Left cardiac atrium (tissue), 4 donors: ENCODE measurements at regions not wholly inside any gene's neighbourhood (a gene's known extent, or its start where the extent isn't known, plus 50 kb on each side); places are given as distances from the start of the nearest gene placed in this dataset.

Source experiments
- ATAC-seq, 2 donors: fragments of 200-7000 bp; cut with Tn5 transposase; one replicate each; pipeline ENCODE4 v1.9.1; 2020; ENCODE audit warnings: mild to moderate bottlenecking in 2 of 2, moderate library complexity in 2 of 2
- DNase-seq: peaks from one replicate; pipeline ENCODE4 v3.0.0-alpha.2; 2020
- intact Hi-C, 2 donors: fragments of 100-400 bp; cut with DNase I; formaldehyde crosslinking; loops; one replicate each; pipeline versions ENCODE4 v1.14.1 to v1.15.1; 2022 to 2023
- donor health status: DM: no; HTN: yes; CAD: no.
- donor health status: DM: no; HTN: yes; CAD: no; lungs with severe emphysema.
- donor health status: DM: yes; HTN: yes; CAD: no.
- donor health status: Dilated cardiomyopathy.

DNA sequence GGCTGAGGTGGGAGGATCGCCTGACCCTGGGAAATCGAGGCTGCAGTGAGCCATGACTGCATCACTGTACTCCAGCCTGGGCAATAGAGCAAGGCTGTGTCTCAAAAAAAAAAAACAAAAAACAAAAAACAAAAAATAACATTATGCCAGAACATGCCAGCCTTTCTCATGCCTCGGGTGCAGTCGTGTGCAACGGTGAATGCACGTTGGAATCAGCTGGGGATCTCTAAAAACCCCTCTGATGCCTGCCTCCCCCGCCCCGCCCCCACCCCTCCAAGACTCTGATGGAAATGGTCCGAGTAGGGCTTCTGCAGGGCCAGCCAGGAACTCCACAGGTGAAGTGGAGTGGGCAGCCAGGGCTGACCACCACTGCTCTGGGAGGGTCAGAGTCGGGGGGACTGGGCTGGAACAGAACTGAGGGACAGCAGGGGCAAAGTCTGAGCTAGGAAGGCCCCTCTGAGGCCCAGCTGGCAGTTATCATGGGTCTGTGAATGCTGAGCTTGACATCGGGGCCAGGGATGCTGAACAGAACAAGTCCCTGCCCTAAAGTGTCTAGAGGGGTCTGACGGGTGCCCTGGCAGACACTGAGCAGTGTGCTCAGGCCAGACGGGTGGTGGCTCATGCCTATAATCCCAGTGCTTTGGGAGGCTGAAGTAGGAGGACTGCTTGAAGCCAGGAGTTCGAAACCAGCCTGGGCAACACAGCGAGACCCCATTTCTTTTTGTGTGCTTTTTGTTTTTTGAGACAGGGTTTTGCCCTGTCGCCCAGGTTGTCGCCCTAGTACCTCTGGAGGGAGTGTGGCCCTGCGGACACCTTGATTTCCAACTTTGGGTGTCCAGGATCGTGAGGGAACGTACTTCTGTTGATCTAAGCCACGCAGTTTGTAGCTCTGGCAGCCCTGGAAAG, 193.4 kb upstream of the GSE1 start:
- DNase-seq, result peak; percentile 12
- intact Hi-C loops, result loop anchor here (2.0 to 10.0 kb wide), 2 partner anchors 185 to 191 kb away; no protein-coding TSS in a partner anchor
- ATAC-seq, result no peak

DNA sequence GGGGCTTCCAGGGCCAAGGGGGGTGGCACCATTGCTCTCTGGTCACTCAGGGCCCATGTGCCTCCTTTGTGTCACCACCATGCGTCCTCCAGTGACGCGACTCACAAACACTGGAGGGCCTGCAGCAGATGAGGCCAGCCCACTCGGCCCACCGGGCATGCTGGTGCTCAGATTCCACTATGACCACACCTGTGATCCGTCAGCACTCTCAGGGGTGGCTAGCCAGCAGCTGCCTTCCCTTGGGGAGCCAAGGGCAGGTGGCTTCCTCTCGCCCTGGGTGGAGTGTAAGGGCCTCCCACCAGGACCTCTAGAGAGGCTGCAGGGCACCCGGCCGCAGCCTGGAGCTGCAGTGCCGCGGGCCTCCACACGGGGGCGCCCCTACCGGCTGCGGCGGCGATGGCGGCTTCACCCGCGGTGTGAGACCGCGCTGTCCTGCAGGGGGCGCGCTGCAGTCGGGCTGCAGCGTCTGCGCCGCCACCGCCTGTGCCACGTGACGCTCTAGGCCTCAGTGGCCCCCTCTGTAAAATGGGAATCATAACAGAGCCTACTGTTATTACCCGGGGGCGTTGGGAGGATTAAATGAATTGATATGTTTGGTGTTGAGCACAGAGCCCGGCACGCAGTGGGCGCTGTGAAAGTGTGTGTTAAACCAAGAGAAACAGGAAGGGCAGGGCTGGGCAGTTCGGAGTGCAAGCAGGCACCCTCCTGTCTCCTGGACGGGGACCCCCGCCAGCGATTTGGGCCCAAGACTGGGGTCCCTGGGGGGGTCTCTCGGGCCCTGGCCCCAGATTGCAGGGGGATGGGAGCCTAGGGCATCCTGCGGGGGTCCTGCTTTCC, 192.4 kb upstream of the GSE1 start:
- intact Hi-C loops, result loop anchor here (2.0 to 10.0 kb wide), 2 partner anchors 184 to 190 kb away; no protein-coding TSS in a partner anchor
- ATAC-seq (peak; percentile 61 to 68), DNase-seq (peak; percentile 68)

DNA sequence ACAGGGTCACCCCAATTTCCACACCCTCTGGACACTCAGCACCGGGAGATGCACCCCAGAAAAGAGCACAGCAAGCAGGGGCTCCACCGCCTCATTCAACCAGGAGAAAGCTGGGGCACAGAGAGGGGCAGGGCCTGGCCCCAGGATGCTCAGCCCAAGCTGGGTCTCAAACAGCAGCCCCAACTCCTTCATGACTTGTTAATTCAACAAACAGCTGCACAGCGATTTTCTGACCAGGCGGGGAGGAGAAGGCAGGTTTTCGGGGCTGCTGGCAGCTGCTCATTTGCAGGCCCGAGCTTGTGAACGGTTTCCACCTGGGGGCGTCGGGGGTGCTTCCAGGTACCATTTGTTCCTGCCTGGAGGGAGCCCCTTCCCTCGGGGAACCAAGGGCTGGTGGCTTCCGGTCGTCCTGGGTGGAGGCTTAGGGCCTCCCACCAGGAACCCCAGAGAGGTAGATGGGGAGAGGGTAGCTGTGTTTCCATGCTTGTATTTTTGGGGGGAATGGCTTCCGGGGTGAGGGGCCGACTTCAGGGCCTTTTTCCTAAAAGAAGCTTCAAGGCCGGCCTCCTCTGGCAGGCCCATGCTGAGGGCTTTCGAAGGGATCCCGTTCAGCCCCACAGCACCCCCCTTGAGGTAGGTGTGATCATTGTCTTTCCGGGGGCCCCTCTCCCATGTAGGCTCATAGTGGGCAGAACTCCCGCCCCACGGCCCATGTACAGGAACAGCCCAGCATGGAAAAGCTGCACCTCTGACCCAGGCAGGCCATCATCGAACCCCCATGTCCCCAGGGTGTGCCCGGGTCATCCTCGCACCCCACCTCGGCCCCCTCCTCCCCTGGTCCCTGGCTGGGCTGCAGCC, 191.6 kb upstream of the GSE1 start:
- intact Hi-C loops, result loop anchor here (2.0 to 10.0 kb wide), 2 partner anchors 183 to 189 kb away; no protein-coding TSS in a partner anchor
- DNase-seq, result peak; percentile 17
- ATAC-seq, result no peak

DNA sequence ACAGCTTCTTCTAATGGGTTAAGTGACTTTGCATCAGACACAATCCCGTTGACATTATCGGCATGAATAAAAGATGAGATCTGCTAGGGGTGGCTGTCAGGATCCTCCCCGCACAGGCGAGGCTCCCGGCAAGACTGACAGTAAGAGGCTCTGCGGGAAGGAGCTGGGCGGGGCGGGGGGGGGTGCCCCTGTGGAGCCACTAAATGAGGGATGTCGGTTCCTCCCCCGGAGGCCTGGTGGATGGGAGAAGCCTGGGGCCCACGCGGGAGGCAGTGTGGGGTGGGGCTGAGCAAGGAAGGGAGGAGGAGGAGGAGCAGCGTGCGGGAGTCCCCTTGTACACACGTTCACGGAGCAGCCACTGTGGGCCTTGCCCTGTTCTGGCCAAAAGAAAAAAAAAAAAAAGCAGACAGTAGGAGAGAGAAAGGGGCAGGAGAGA, 190.9 kb upstream of the GSE1 start:
- peak; percentile 13 for DNase-seq
- no peak for ATAC-seq
- intact Hi-C loops, result loop anchor here in 1 of 2 donors (10.0 kb wide), 1 partner anchor 183 kb away; no protein-coding TSS in a partner anchor

DNA sequence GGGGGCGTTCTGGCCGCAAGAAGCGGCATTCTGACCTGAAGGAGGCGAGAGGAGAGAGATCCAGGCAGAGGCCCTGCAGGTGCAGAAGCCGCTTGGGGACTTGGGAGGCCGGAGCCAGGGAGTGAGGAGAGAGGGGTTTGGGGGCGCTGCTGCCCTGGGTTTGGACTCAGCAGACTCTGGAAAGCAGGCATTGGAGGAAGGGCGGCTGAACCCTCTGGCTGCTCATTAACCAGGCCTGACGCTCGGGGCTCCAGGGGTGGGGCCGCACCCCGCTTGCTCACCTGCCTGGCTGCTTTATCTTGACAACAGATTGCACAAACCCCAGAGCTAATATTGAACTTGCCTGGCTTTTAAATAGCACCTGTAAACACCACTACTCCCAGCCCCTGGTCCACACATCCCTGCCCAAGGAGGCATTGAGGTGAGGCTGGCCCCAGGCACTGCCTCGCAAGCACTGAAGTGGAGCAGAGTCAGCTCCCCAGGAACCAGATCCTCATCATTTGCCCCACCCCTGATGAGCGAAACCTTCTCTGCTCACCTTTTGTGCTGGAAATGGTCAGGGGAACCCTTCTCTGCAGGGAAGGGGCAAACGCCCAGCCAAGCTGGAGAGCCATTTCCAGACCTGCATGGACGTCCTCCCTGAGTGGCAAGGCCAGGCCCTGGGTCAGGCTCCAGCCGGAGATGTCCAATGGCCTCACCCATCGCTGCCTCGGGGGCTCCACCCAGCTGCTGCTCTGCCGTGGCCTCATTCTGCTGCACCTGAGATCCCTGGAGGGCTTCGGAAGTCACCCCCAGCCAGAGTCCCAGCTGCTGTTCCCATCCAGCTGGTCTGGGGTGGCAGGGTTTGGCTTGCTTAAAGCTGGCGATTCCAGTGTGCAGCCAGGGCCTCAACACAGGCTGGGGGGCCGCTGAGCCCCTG, 190.2 kb upstream of the GSE1 start:
- ATAC-seq, result no peak
- DNase-seq, result peak; percentile 16
- intact Hi-C loops, result loop anchor here in 1 of 2 donors (10.0 kb wide), 1 partner anchor 182 kb away; no protein-coding TSS in a partner anchor

DNA sequence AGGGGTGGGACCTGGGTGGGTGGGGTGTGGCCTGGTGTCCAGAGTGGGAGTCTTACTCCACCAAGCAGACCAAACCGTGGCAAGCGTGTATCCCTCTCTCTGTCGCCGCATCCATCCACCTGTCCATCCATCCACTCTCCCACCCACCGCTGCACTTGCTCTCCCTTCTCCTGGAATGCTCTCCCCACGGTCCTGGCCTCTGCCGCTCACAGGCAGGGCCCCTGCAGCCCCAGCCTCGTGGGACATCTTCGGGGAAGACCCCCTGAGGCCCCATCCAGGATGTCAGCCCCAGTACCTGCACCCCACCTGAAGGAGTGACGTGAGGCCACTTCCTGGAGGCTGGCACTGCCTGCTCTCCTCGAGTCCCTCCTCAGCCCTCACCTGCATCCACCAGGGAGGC, 189.5 kb upstream of the GSE1 start:
- ATAC-seq (no peak), DNase-seq (peak; percentile 8)
- intact Hi-C loops, result loop anchor here in 1 of 2 donors (10.0 kb wide), 1 partner anchor 181 kb away; no protein-coding TSS in a partner anchor

DNA sequence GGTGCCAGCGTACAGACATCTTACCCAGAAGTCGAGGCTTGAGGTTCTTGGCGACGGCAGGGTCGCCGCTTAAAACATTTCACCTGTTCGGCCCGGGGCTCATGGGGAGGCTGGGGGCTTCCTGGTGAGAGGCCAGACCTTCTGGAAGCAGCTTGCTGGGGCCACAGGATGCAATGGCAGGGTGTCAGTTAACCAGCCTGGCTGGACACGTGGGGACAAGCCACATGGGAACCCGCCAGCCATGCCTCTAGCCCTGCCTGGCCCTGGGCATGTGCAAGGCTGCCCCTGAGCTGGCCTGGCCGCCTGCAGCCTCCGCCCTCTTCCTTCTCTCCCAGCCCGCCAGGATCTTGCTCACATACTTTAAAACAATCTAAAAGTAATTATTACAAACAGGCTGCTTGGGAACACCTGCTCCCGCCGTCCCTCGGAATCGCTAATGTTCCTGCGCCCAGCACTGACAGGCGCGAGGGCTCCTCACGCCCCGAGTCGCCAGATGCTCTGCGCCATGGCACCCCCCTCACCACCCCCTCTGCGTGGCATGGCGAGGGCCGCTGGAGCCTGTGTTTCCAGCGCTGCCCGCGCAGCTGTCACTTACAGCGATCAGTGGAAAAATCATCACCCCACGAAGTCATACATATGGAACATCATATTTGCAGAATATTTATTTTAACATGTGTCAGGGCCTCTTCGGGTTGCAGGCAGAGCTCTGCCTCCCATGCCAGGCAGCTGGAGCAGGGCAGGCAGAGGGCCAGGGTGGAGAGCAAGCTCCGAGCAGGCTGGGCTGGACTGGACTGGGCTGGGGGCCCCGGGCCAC, 188.7 kb upstream of the GSE1 start:
- intact Hi-C loops, result loop anchor here in 1 of 2 donors (10.0 kb wide), 1 partner anchor 180 kb away; no protein-coding TSS in a partner anchor
- ATAC-seq (no peak), DNase-seq (peak; percentile 14)

DNA sequence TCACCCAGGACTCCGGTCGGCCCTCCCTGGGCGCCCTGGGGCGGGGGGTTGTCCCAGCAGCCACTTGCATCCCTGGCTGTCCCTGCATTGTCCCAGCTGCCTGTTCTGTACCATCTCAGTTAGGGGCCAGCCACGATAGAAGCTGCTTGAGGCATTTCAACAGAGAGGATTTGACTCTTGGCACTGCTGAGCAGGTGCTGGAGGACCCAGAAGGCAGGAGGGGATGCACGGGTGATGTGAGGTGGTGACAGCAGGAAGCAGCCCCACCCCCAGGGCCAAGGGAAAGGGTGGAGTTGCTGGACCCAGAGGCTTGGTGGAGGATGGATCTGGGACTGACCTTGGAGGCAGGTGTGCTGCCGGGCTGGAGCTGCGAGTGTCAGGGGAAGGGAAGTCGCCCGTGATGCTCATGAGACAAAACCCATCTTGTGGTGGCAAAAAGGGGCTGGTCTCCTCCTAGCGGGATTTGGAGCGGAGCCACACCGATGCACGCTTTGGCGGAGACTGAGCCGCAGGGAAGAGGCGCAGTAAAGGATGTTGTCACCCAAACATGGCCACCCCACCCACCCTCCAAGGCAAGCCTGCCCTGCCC, 188.0 kb upstream of the GSE1 start:
- intact Hi-C loops, result loop anchor here in 1 of 2 donors (10.0 kb wide), 1 partner anchor 180 kb away; no protein-coding TSS in a partner anchor
- DNase-seq, result peak; percentile 13

DNA sequence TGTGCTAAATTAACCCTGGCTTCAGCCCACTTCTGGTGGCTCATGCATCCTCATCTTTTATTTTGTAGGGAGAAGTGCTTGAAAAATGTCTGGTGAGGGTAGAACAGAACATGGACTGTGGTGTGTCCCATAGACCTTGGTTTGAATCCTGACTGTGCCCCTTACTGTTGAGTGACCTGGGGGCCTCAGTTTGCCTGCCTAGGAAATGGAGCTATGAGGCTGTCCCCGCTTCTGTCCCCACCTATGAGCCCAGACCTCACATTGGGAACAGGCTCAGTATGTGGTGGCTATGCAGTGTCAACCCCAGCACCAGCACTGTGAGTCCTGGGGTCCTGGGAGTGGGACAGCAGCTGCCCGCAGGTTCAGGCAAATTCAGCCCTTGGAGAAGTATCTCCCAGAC, 186.3 kb upstream of the GSE1 start:
- intact Hi-C loops, result loop anchor here in 1 of 2 donors (10.0 kb wide), 1 partner anchor 178 kb away; no protein-coding TSS in a partner anchor
- DNase-seq (peak; percentile 3), ATAC-seq (no peak)

More for the DNA sequence above, 188.0 kb upstream of the GSE1 start:
- no peak for ATAC-seq

DNA sequence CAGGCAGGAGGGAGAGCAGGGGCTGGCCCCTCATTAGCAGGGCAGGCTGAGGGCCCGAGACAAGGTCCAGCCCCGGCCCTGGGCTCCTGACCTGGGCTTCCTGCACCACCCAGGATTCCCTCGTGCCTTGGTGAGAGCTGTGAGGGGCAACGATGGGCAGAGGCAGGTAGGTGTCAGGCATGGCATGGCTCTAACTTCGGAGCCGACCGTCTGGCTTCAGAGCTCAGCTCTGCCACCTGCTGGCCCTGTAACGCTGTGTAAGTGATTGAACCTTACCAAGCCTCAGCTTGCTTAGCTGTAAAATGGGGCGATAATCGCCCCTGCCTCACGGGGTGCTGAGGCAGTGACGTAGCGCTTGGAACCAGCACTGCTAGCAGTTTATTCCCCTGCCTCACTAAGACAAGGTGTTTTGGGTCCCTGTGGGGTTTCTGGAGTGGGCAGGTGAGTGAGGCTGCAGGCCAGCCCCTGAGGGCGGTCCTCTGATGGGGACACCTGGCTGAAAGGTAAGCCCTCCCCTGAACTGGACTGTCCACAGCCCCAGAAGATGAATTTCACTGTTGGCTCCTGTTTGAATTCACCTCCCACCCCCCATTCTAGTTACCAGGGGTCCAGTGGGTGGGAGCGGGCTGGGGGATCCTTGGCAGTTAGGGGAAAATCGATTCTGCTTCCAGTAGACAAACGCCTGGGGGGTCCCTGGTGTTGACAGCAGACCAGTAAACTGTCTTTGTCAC, 184.8 kb upstream of the GSE1 start:
- peak; percentile 48 for DNase-seq
- peak; percentile 27 to 48 for ATAC-seq
- intact Hi-C loops, result loop anchor here in 1 of 2 donors (10.0 kb wide), 1 partner anchor 176 kb away; no protein-coding TSS in a partner anchor

DNA sequence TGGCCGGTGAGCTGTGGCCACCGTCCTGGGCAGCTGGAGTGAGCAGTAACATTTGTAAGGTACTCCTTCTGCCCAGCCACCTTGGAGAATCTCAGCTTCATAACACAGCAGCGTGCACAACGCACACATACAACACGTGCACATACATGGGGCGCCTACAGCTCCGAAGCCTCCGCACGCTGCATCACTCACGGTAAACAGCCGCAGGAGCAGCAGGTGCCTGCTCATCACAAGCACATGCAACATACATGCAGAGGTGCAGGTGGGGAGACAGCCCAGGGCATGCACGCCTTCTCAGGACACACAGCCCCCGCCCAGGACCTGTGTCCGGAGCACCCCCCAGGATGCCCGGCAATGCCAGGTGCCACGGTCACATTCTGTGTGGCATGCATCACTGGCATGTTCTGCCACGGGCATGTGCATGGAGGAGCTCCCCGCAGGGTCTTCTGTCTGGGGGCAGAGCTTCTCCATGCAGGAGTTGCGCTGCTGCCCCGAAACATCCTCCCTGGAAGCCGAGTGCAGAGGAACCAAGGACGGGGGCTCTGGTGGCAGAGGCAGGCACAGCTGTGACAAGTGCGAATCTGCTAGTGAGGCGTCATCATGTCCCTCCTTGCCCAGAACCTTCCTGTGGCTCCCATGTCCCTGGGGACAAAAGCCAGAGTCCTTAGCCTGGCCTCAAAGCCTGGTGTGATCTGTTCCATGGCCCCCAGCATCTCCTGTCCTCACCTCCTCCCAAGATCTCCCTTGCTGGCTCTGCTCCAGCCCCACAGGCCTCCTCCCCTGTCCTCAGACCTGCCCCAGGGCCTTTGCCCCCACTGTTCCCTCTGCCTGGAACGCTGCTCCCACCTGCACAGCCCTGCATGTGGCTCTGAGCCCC, 184.0 kb upstream of the GSE1 start:
- ATAC-seq (no peak), DNase-seq (peak; percentile 13)
- intact Hi-C loops, result loop anchor here in 1 of 2 donors (10.0 kb wide), 1 partner anchor 176 kb away; no protein-coding TSS in a partner anchor

DNA sequence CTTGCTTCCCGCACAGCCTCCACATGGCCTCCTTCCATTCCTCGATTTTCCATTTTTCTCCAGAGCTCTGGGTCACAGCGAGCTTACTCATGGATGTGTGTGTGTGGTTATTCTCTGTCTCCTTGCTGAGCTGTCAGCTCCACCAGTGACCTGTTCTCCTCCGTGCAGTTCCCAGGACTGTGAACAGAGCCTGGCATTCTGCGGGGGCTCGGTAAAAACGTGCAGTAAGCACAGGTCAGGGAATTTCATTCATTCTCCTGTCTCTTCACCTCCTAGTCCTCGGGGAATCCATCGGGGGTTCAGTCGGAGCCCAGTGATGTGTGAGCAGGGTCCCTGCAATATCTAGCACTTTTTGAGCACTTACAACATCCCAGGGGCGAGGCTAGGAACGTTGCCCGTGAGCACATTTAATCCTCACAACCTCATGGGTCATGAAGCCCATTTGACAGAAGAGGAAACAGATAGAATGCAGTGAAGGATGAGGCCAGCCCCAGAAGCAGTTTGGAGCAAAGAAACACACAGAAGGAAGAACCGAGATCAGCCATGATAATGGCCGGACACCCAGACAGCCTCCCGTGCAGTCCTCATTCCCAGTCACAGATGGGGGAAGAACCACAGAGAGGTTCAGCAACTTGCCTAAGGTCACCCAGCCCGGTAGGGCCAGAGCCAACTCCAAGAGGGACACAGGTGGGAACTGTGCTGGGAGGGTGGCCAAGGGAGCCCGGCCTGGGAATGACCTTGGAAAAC, 183.2 kb upstream of the GSE1 start:
- ATAC-seq (no peak), DNase-seq (no peak)
- intact Hi-C loops, result loop anchor here in 1 of 2 donors (10.0 kb wide), 1 partner anchor 175 kb away; no protein-coding TSS in a partner anchor
